Stimulated activated CD8-positive, alpha-beta memory T cell treated with anti-CD3 and anti-CD28 coated beads, Interleukin-15, amount 100 ng/mL, for 1 hour (primary cell): ENCODE measurements at regions not wholly inside any gene's neighbourhood (a gene's known extent, or its start where the extent isn't known, plus 50 kb on each side); places are given as distances from the start of the nearest gene placed in this dataset.
"Not testable (repeated sequence)": the region's sequence is repeated elsewhere in the genome, so short reads cannot be mapped to it uniquely, and the experiment has no call there.

Experiments
- DNase-seq: peaks from one replicate; pipeline ENCODE4 v3.0.0-alpha.2; 2020; ENCODE audit warnings: low read depth

GRCh38 chr1:146710838-146711521 is 227.1 kb upstream of the NBPF12 start:
- DNase-seq: not testable (repeated sequence)

- not testable (repeated sequence) for DNase-seq
Measured at GRCh38 chr1:146709302-146709701, 228.8 kb upstream of the NBPF12 start.

- DNase-seq: not testable (repeated sequence)
Measured at GRCh38 chr1:146704162-146704724, 233.9 kb upstream of the NBPF12 start.

DNA sequence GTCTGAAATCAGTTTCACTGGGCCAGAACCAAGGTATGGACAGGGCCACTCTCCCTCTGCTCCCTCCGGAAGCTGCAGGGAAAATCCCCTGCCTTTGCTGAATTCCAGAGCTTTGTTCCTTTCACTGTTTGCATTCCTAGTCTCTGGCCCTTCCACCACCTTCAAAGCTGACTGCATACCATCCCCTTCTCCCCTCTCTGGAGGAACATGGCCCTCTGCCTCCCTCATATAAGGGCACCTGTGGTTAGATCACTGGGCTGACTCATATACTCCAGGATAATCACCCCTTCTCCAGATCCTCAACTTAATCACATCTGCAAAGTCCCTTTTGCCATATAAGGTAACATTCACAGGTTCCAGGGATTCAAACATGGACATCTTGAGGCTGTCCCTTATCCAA is 236.8 kb upstream of the NBPF12 start:
- not testable (repeated sequence) for DNase-seq

GRCh38 chr1:146695388-146695787 is 242.7 kb upstream of the NBPF12 start:
- DNase-seq: not testable (repeated sequence)

GRCh38 chr1:146691798-146692197 is 246.3 kb upstream of the NBPF12 start:
- DNase-seq: not testable (repeated sequence)

DNA sequence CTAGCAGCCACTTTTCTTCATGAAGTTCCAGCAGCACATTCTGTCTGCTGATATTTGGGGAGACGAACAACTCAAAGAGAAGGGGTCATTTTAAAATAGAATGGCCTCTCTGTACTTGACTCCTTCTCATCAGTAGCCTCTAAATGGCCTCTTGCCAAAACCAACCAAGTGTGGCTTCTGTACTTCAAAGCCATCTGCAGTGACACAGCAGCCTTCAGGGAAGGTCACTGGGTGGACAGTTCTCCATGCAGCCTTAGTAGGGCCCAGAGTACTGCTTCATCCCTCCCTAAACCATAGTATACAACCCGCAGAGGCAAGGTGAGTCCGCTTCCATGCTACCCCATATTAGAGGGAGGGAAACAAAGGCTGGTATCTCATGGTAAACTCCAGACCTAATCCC is 249.2 kb upstream of the NBPF12 start:
- not testable (repeated sequence) for DNase-seq

GRCh38 chr1:146686777-146687366 is 251.3 kb upstream of the NBPF12 start:
- DNase-seq: not testable (repeated sequence)

DNA sequence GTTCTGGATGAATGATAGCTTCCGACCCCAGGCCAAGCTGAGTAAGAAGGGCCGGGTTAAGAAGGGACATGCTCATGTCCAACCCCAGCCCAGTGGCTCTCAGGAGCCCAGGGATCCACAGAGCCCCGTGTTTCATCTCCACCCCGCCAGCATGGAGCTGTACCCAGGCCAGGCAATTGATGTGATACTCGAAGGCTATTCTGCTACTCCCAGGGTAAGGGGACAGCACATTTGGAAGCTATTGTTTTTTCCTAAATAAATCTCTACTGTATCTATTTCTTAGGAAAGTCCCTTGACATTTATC is 255.0 kb upstream of the NBPF12 start:
- not testable (repeated sequence) for DNase-seq

DNA sequence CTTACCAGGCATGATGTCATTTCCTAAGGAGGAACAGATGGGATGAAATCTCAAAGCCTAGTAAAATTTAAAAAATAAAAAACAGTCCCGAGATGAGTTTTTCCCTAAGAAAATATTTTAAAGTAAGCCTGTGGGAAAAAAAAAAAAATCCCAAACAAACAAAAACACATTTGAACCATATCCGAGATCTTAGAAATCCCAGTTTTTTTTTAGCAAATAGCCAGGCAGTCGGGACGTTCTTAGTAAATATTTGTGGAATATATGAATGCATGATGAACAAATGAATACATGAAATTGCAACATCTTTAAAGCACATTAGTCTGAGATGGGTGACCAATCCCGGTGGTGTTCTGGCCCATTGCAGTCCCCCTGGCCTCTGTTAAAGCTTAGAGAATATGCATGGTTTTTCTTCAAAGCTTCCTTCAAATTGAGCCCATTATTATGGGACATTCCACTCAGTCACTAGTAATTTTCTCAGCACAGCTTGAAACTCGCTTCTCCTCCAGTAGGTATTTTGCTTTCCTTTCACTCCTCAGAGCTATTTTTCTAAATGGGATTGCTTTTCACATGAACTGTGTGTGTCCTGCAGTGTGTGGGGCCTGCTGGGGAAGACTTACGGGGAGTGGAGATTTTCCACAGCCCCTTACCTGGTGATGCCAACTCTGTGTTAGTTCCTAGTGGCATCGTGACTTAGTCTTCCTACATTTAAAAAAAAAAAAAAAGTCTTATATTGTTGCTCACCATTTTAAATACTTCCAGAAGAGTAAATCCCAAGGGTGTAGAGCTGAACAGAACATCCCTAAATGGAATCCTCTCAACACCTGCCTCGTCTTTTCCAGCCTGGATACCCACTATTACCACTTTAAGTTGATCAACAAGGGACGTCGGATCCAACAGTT is 255.6 kb upstream of the NBPF12 start:
- DNase-seq: not testable (repeated sequence)

DNA sequence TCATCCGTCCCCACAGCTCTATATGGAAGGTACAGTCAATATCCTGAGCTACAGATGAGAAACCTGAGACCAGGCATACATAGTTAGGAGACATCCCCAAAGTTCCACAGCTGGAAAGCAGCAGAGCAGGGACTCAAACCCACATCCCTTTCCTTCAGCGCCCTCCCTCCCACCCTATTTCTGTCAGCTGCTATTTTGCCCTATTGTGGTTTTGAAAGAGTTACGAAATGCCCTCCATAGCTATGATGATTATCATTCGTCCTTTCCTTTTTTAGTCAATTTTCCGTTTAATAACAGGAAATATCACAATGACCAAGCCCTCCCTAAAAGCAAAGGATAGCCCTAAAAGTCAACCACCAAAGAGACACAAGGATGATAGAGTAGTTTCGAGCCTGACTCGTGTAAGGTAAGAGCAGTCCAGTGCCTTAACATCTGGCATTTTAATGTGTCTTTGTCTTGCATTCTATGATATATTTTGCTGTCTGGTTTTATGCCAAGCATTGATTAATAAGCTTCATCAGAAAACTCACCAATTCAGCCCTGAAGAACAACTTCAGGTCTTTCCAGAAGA is 264.3 kb upstream of the NBPF12 start:
- DNase-seq: not testable (repeated sequence)

DNA sequence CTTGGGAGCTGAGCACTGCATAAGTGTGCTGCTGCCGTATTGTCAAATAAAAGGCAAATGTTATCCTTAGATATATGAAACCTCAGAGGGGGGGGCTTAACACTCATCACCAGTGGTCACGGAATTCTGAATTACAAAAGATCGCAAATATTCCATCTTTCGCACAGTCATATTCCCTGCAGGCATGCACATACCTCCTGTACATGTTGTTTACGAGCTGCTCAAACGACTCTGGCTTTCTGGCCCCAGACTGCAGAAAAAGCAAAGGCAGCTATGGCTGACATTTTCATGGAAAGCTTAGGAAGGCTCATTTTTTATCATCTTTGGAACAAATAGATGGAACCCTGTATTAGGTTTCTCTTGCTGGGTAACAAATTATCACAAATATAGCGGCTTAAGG is 265.5 kb upstream of the NBPF12 start:
- DNase-seq: not testable (repeated sequence)

- DNase-seq: not testable (repeated sequence)
Measured at GRCh38 chr1:146671588-146671987, 266.5 kb upstream of the NBPF12 start.

- not testable (repeated sequence) for DNase-seq
Measured at GRCh38 chr1:146670832-146671566, 267.1 kb upstream of the NBPF12 start.

DNA sequence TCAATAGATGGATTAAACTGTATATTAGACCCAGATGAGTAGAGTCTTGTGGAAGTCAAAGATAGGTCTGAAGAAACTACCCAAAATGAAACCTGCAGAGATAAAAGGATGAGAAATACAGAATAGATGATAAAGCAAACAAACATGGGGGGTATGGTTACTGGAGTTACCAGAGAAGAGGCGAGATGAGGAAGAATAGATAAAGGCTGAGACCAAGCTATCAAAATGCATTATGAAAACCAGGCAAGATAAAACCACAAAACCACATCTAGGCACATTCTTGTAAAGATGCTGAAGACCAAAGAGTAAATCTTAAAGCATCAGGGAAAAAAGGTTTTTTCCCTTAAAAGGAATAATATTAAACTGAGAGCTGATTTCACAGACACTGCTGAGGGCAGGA is 271.8 kb upstream of the NBPF12 start:
- not testable (repeated sequence) for DNase-seq

- not testable (repeated sequence) for DNase-seq
Measured at GRCh38 chr1:146660242-146660641, 277.9 kb upstream of the NBPF12 start.

DNA sequence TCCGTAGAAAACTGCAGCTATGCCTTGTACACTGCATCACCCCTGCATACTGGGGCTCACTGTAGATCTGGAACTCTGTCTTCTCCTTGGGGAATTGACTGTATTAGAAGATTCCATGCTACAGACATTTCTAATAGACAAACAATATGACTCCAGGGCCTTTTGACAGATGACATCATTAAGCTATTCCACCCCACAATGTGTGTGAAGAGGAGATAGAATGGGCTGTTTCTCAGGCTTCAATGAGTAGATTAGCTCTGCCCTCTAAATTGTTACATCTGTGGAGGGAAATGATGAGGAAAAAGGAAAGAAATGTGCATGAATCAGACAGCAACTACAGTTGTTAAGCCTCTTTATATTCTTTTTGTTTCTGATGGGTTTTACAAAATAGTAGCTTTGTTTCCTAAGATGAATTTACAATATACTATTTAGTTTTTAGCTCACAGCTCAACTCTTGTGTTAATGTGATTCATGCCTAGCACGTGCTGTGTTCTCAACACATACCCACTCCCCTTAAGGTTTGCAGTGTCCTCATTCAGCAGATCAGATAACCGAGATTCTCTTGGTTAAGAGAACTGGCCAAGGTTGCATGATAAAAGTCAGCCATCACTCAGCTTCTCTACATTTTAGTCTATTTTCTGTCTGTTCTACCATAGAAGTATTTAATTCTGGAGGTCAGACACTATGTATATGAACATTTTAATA is 281.6 kb upstream of the NBPF12 start:
- DNase-seq: not testable (repeated sequence)

DNA sequence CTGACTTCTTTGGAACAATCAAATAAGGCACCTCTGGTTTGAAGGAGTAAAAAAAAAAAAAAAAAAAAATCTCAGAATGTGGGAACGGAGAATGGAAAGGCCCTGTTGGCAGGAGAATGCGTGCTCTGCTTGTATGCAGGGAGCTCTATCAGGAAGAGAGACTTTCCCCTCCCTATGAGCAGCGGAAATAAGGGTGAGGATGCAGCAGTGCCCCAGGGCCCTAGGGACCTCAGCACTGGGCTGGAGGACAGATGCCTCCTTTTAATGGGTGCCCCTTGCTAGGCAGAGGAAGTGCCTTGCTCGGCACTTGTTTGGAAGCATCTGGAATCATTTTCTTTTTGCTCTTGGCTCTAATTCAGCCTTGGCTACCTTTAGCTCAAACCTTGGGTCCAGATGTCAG is 283.4 kb upstream of the NBPF12 start:
- DNase-seq: not testable (repeated sequence)

- not testable (repeated sequence) for DNase-seq
Measured at GRCh38 chr1:146645978-146646604, 292.0 kb upstream of the NBPF12 start.

- not testable (repeated sequence) for DNase-seq
Measured at GRCh38 chr1:146641534-146641933, 296.6 kb upstream of the NBPF12 start.
